ENCODE measurements at regions not wholly inside any gene's neighbourhood (a gene's known extent, or its start where the extent isn't known, plus 50 kb on each side); places are given as distances from the start of the nearest gene placed in this dataset.

- TF ChIP-seq RFX5 (IDR thresholded peaks at IDR 0.05; ENCODE audit: low read length): no peak
- no peak for TF ChIP-seq CTCF (IDR thresholded peaks at IDR 0.05)
- no peak for TF ChIP-seq POLR2AphosphoS5 (IDR thresholded peaks at IDR 0.05; ENCODE audit: low read depth, low read length)
- TF ChIP-seq, protein P1, sequence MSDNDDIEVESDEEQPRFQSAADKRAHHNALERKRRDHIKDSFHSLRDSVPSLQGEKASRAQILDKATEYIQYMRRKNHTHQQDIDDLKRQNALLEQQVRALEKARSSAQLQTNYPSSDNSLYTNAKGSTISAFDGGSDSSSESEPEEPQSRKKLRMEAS (IDR thresholded peaks at IDR 0.05; ENCODE audit: low read depth): no peak
- TF ChIP-seq, protein P2, sequence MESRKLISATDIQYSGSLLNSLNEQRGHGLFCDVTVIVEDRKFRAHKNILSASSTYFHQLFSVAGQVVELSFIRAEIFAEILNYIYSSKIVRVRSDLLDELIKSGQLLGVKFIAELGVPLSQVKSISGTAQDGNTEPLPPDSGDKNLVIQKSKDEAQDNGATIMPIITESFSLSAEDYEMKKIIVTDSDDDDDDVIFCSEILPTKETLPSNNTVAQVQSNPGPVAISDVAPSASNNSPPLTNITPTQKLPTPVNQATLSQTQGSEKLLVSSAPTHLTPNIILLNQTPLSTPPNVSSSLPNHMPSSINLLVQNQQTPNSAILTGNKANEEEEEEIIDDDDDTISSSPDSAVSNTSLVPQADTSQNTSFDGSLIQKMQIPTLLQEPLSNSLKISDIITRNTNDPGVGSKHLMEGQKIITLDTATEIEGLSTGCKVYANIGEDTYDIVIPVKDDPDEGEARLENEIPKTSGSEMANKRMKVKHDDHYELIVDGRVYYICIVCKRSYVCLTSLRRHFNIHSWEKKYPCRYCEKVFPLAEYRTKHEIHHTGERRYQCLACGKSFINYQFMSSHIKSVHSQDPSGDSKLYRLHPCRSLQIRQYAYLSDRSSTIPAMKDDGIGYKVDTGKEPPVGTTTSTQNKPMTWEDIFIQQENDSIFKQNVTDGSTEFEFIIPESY (IDR thresholded peaks at IDR 0.05; ENCODE audit: borderline replicate concordance, low read depth): no peak
- TF ChIP-seq SIN3A (IDR thresholded peaks at IDR 0.05; ENCODE audit: borderline replicate concordance, low read depth, low read length): no peak
- no peak for TF ChIP-seq EP300 (IDR thresholded peaks at IDR 0.05; ENCODE audit: borderline replicate concordance in 1 of 2, low read depth in 1 of 2, low read length in 1 of 2)
- no peak for TF ChIP-seq SMC3 (IDR thresholded peaks at IDR 0.05; ENCODE audit: low read depth, low read length)
- no peak for TF ChIP-seq CHD2 (IDR thresholded peaks at IDR 0.05; ENCODE audit: low read length, partially characterized antibody)
- no peak for TF ChIP-seq GABPA (IDR thresholded peaks at IDR 0.05; ENCODE audit: low read depth)
- TF ChIP-seq, protein P3, sequence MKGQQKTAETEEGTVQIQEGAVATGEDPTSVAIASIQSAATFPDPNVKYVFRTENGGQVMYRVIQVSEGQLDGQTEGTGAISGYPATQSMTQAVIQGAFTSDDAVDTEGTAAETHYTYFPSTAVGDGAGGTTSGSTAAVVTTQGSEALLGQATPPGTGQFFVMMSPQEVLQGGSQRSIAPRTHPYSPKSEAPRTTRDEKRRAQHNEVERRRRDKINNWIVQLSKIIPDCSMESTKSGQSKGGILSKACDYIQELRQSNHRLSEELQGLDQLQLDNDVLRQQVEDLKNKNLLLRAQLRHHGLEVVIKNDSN (IDR thresholded peaks at IDR 0.05; ENCODE audit: borderline replicate concordance, low read depth): no peak
- no peak for TF ChIP-seq YY1 (IDR thresholded peaks at IDR 0.05; ENCODE audit: low read depth)
- TF ChIP-seq, protein P4, sequence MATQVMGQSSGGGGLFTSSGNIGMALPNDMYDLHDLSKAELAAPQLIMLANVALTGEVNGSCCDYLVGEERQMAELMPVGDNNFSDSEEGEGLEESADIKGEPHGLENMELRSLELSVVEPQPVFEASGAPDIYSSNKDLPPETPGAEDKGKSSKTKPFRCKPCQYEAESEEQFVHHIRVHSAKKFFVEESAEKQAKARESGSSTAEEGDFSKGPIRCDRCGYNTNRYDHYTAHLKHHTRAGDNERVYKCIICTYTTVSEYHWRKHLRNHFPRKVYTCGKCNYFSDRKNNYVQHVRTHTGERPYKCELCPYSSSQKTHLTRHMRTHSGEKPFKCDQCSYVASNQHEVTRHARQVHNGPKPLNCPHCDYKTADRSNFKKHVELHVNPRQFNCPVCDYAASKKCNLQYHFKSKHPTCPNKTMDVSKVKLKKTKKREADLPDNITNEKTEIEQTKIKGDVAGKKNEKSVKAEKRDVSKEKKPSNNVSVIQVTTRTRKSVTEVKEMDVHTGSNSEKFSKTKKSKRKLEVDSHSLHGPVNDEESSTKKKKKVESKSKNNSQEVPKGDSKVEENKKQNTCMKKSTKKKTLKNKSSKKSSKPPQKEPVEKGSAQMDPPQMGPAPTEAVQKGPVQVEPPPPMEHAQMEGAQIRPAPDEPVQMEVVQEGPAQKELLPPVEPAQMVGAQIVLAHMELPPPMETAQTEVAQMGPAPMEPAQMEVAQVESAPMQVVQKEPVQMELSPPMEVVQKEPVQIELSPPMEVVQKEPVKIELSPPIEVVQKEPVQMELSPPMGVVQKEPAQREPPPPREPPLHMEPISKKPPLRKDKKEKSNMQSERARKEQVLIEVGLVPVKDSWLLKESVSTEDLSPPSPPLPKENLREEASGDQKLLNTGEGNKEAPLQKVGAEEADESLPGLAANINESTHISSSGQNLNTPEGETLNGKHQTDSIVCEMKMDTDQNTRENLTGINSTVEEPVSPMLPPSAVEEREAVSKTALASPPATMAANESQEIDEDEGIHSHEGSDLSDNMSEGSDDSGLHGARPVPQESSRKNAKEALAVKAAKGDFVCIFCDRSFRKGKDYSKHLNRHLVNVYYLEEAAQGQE (IDR thresholded peaks at IDR 0.05; ENCODE audit: low read depth, low read length): no peak
- TF ChIP-seq EZH2phosphoT487 (IDR thresholded peaks at IDR 0.05; ENCODE audit: borderline replicate concordance, low read depth): no peak
Observed at GRCh38 chr6:154567695-154568220, 57.3 kb upstream of the CNKSR3 start.
